A549 (cell line): ENCODE measurements at regions not wholly inside any gene's neighbourhood (a gene's known extent, or its start where the extent isn't known, plus 50 kb on each side); places are given as distances from the start of the nearest gene placed in this dataset.

Source experiments
- ATAC-seq, 2 experiments: fragments of 200-7000 bp in 1 of 2; fragments of >200 bp in 1 of 2; cut with Nextera tagmentation in 1 of 2; cut with Tn5 transposase in 1 of 2; 3 replicates each; pipeline versions ENCODE4 v1.8.0 to v1.9.1; 2018 to 2020; ENCODE audit warnings: mild to moderate bottlenecking in 1 of 2, moderate library complexity in 1 of 2
- CTCF ChIA-PET: fragments of 300-600 bp; sonication (Branson Sonifier 250); formaldehyde crosslinking; extraction: SDS; loops from one replicate; lab custom pipeline; 2021; ENCODE audit warnings: antibody characterized with exemption, inconsistent platforms; lab: Yijun Ruan, JAX
- POLR2A ChIA-PET: fragments of 350-600 bp; formaldehyde crosslinking; extraction: SDS; loops from one replicate; lab custom pipeline; 2021; ENCODE audit warnings: antibody characterized with exemption, inconsistent platforms; lab: Yijun Ruan, JAX
- DNase-seq, 2 experiments: peaks; one replicate each; pipeline versions ENCODE4 v3.0.0 to v3.0.0-alpha.2; 2011 to 2016; ENCODE audit warnings: low read depth in 1 of 2, low spot score in 1 of 2
- FAIRE-seq: peaks from 2 replicates; lab custom pipeline; 2011; peaks lifted over from hg19 to GRCh38; lab: Jason Lieb, UNC
- H3K27ac ChIP-seq, 2 experiments: fragments of >200 bp; sonication (Bioruptor Twin); formaldehyde crosslinking; 3 replicates each; pipeline ENCODE4 v1.5.1; 2016 to 2017
- H3K4me1 ChIP-seq: fragments of >200 bp; sonication (Bioruptor Twin); formaldehyde crosslinking; 3 replicates; pipeline ENCODE4 v1.6.1; 2016
- H3K4me2 ChIP-seq: fragments of >200 bp; sonication (Bioruptor Twin); formaldehyde crosslinking; 3 replicates; pipeline ENCODE4 v1.6.1; 2016
- H3K4me3 ChIP-seq: fragments of >200 bp; sonication (Bioruptor Twin); formaldehyde crosslinking; 3 replicates; pipeline ENCODE4 v1.5.1; 2016
- H3K9me3 ChIP-seq: fragments of >200 bp; sonication (Bioruptor Twin); formaldehyde crosslinking; 3 replicates; pipeline ENCODE4 v1.6.1; 2016
- CEBPB ChIP-seq, 2 experiments: fragments of >200 bp in 1 of 2; sonication (Bioruptor Twin) in 1 of 2; formaldehyde crosslinking in 1 of 2; IDR thresholded peaks; 2 replicates each; pipeline ENCODE4 v1.6.1; 2012 to 2016
- EHMT2 ChIP-seq: fragments of 200-600 bp; sonication (generic); IDR thresholded peaks from 2 replicates; pipeline ENCODE4 v1.6.1; 2016; ENCODE audit warnings: antibody characterized with exemption, low read depth, mild to moderate bottlenecking, moderate library complexity
- FOSB ChIP-seq: fragments of 250-450 bp; sonication (Bioruptor Pico); IDR thresholded peaks from 2 replicates; pipeline ENCODE4 v1.5.0; 2020; ENCODE audit warnings: mild to moderate bottlenecking, moderate library complexity
- FOSL2 ChIP-seq, 2 experiments: fragments of 450-650 bp in 1 of 2; fragments of >200 bp in 1 of 2; sonication (Bioruptor Twin) in 1 of 2; formaldehyde crosslinking; IDR thresholded peaks; 2 replicates each; pipeline versions ENCODE4 v1.5.0 to v1.6.1; 2016 to 2020; ENCODE audit warnings: mild to moderate bottlenecking in 1 of 2, moderate library complexity in 1 of 2
- FOXS1 ChIP-seq: fragments of 250-450 bp; sonication (Bioruptor Pico); IDR thresholded peaks from 2 replicates; pipeline ENCODE4 v1.5.0; 2020; ENCODE audit warnings: mild to moderate bottlenecking, moderate library complexity
- HDAC2 ChIP-seq: fragments of 200-600 bp; sonication (generic); IDR thresholded peaks from 2 replicates; pipeline ENCODE4 v1.6.1; 2016
- HOXB5 ChIP-seq: fragments of 250-450 bp; sonication (Bioruptor Pico); IDR thresholded peaks from 2 replicates; pipeline ENCODE4 v1.5.0; 2020; ENCODE audit warnings: mild to moderate bottlenecking, moderate library complexity
- KDM5A ChIP-seq: fragments of 200-600 bp; sonication (generic); IDR thresholded peaks from 2 replicates; pipeline ENCODE4 v1.6.1; 2016; ENCODE audit warnings: antibody characterized with exemption, mild to moderate bottlenecking
- MAFK ChIP-seq: fragments of 450-650 bp; IDR thresholded peaks from 2 replicates; pipeline ENCODE4 v1.6.1; 2014; ENCODE audit not compliant: partially characterized antibody
- RARB ChIP-seq: fragments of 250-450 bp; sonication (Bioruptor Pico); IDR thresholded peaks from 2 replicates; pipeline ENCODE4 v1.8.0; 2021; ENCODE audit warnings: mild to moderate bottlenecking, moderate library complexity
- RCOR1 ChIP-seq: fragments of 150-350 bp; IDR thresholded peaks from 2 replicates; pipeline ENCODE4 v1.6.1; 2014; ENCODE audit warnings: antibody characterized with exemption, low read length, low read depth
- SMC3 ChIP-seq: fragments of >200 bp; sonication (Bioruptor Twin); formaldehyde crosslinking; IDR thresholded peaks from 3 replicates; pipeline ENCODE4 v1.6.1; 2018; ENCODE audit warnings: inconsistent platforms
- TFCP2L1 ChIP-seq: fragments of 250-450 bp; sonication (Bioruptor Pico); IDR thresholded peaks from 2 replicates; pipeline ENCODE4 v1.5.0; 2021; ENCODE audit warnings: mild to moderate bottlenecking
- ZC3H11A ChIP-seq: fragments of 450-650 bp; IDR thresholded peaks from 2 replicates; pipeline ENCODE4 v1.6.1; 2014; ENCODE audit warnings: antibody characterized with exemption, mild to moderate bottlenecking
- ZFP36 ChIP-seq: fragments of 450-650 bp; IDR thresholded peaks from 2 replicates; pipeline ENCODE4 v1.6.1; 2014; ENCODE audit warnings: borderline replicate concordance; ENCODE audit not compliant: partially characterized antibody
- WGBS: methylation state at CpG from one replicate; pipeline ENCODE4 v1.1.6; 2017; ENCODE audit errors: missing lambda C conversion rate; 5-methylcytosine and 5-hydroxymethylcytosine counted together
- TF ChIP-seq, protein P1 (sequence below): fragments of >200 bp; sonication (Bioruptor Twin); formaldehyde crosslinking; IDR thresholded peaks from 2 replicates; pipeline ENCODE4 v1.6.1; 2016
- TF ChIP-seq, protein P2 (sequence below): IDR thresholded peaks from 2 replicates; pipeline ENCODE4 v1.6.1; 2012
- TF ChIP-seq, protein P3 (sequence below): IDR thresholded peaks from 2 replicates; pipeline ENCODE4 v1.6.1; 2012; ENCODE audit warnings: low read depth, borderline replicate concordance

DNA sequence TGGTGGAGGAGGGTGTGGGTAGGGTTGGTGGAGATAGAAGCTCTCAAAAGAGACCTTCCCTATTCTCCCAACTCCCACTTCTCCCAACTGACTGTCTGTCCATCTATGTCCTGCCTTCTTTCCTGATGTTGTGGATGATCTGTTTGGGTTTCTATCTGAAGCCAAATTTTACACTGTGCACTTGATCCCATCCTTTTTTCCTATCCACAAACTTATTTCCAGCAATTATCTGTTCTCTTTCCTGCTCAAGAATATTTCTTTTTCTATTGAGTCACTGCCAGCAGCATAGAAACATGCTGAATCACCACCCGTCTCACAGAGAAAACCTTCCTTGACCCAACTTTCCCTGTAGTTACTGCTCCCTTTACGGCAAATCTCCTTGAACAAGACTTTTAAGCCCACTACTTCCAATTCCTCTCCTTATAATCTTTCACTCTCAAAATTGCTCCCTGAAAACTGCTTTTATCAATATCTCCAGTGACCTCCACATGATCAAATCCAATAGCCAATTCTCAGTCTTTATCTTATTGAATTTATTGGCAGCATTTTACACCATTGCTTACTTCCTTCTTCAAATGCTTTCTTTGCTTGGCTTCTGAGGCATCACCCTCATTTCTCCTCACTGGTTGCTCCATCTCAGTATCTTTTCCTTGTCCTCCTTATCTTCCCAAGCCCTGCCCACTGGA, 141.2 kb upstream of the SLC7A14 start:
- ATAC-seq (peak; percentile 78 to 80), FAIRE-seq (no peak), DNase-seq (peak; percentile 13 to 42)
- Histone ChIP-seq H3K9me3 (no peaks in the 10 kb centered on the region), H3K4me1 (peaks cover 20% of the 10 kb centered on the region), H3K4me3 (no peak overlapping the region), H3K27ac (peak overlapping the region; percentile 69 to 94), H3K4me2 (peak overlapping the region; percentile 65)
- POLR2A ChIA-PET, result no interaction called here
- TF ChIP-seq FOSL2 (IDR thresholded peaks at IDR 0.05) (no peak), FOSL2 (CRISPR knock-in tag; IDR thresholded peaks at IDR 0.05) (0 out of 2 replicates have a peak, but pooled peaks have one; percentile 13), ZFP36 (no peak), HOXB5 (CRISPR knock-in tag) (no peak), CEBPB (IDR thresholded peaks at IDR 0.05) (0 out of 4 replicates have a peak, but pooled peaks of 1 of the 2 experiments have one; percentile 1), TFCP2L1 (CRISPR knock-in tag) (no peak), FOSB (CRISPR knock-in tag) (no peak), MAFK (peak; percentile 60)
- TF ChIP-seq, protein P1, sequence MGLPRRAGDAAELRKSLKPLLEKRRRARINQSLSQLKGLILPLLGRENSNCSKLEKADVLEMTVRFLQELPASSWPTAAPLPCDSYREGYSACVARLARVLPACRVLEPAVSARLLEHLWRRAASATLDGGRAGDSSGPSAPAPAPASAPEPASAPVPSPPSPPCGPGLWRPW, result no peak
- WGBS, result 0% methylated on average over 2 of the region's 2 CpGs
- CTCF ChIA-PET, result interaction anchor here (1.4 to 4.9 kb wide), 3 partner anchors 84 to 313 kb away, joined by 5 to 27 read pairs (median 5); no protein-coding TSS in a partner anchor

DNA sequence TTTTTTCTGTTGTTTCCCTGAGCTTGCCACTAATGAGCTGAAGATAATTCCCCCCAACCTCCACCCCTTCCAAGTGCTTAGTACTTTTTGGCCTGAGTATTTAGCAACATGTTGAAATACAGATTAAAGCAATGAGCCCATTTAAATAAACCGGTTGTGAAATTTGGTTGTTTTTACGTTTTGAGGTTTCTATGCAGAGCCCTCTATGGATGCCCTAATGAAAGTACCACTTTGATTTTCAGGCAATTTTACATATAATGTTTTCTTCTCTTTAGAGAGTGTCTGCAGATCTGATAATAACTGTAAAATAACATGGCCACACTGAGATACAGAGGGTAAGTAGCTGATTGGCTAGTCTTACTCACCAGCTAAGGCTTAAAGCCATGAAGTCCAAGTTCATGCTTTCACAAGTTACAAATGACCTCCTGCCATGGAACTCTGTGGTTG, 139.4 kb upstream of the SLC7A14 start:
- DNase-seq (no peak), ATAC-seq (no peak), FAIRE-seq (no peak)
- H3K27ac ChIP-seq, result peak overlapping the region in 1 of 2 experiments; percentile 94; a peak in 2 of 6 replicates
- H3K4me1 ChIP-seq, result peaks cover 20% of the 10 kb centered on the region
- H3K4me3 ChIP-seq, result no peak overlapping the region
- POLR2A ChIA-PET, result no interaction called here
- 84% methylated on average over 2 of the region's 2 CpGs for WGBS
- TF ChIP-seq, protein P1, result no peak
- TF ChIP-seq EHMT2, result no peak
- no peak for TF ChIP-seq ZC3H11A
- CTCF ChIA-PET, result interaction anchor here (2.1 to 4.9 kb wide), 2 partner anchors 14 to 86 kb away, joined by 8 to 27 read pairs; no protein-coding TSS in a partner anchor
- H3K4me2 ChIP-seq, result no peak overlapping the region
- no peaks in the 10 kb centered on the region for H3K9me3 ChIP-seq

DNA sequence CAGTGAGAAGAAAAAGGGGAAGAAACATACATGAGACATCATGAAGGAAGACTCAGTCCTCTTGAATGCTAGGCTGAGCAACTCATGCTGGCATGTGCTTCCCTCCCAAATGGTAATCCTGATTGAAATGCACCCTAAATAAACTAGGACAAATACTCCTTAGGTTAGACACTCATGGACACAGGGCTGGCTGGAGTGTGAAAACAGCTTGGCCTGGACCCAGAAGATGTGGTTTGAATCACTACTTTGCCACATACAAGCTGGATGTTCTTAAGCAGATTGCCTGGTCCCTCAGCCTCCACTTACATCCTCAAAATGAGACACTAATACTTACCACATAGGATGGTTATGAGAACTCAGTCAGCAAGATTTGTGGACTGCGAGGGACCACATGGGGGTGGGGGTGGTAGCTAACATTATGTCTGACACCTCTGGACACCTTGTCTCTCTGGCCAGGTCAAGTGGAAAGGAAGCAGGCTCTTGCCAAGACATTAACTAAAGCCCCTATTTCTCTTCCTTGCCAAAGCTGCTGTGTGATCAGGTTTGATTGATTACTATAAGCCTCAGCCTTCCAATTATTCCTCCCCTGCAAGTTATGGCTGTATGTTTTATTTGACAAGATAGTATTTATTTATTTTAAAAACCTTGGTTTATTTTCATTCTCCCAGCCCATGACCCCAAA, 138.9 kb upstream of the SLC7A14 start:
- WGBS, result 100% methylated on average over 1 of the region's 1 CpG
- no peak for FAIRE-seq
- no peak for DNase-seq
- ChIA-PET CTCF (interaction anchor here (2.1 to 4.9 kb wide), 2 partner anchors 14 to 86 kb away, joined by 8 to 27 read pairs; no protein-coding TSS in a partner anchor), POLR2A (no interaction called here)
- no peak overlapping the region for H3K4me3 ChIP-seq
- H3K4me1 ChIP-seq, result peaks cover 20% of the 10 kb centered on the region
- H3K4me2 ChIP-seq, result no peak overlapping the region
- no peaks in the 10 kb centered on the region for H3K9me3 ChIP-seq
- H3K27ac ChIP-seq, result peak overlapping the region in 1 of 2 experiments; percentile 36; a peak in 1 of 6 replicates
- TF ChIP-seq CEBPB (IDR thresholded peaks at IDR 0.05) (no peak), KDM5A (no peak), FOXS1 (CRISPR knock-in tag) (no peak), RARB (CRISPR knock-in tag) (no peak), SMC3 (no peak), ZFP36 (no peak), RCOR1 (no peak), FOSL2 (IDR thresholded peaks at IDR 0.05) (no peak), FOSL2 (CRISPR knock-in tag; IDR thresholded peaks at IDR 0.05) (no peak), HDAC2 (no peak)
- TF ChIP-seq, protein P2, sequence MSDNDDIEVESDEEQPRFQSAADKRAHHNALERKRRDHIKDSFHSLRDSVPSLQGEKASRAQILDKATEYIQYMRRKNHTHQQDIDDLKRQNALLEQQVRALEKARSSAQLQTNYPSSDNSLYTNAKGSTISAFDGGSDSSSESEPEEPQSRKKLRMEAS, result no peak
- TF ChIP-seq, protein P1, result no peak
- TF ChIP-seq, protein P3, sequence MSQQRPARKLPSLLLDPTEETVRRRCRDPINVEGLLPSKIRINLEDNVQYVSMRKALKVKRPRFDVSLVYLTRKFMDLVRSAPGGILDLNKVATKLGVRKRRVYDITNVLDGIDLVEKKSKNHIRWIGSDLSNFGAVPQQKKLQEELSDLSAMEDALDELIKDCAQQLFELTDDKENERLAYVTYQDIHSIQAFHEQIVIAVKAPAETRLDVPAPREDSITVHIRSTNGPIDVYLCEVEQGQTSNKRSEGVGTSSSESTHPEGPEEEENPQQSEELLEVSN, result no peak
- ATAC-seq, result no peak
